Limb (tissue), 2 donors: ENCODE measurements at regions not wholly inside any gene's neighbourhood (a gene's known extent, or its start where the extent isn't known, plus 50 kb on each side); places are given as distances from the start of the nearest gene placed in this dataset.

Source experiments
- DNase-seq, 2 donors: peaks; one replicate each; pipeline ENCODE4 v3.0.0-alpha.2; 2016; ENCODE audit errors: extremely low spot score in 2 of 2

DNA sequence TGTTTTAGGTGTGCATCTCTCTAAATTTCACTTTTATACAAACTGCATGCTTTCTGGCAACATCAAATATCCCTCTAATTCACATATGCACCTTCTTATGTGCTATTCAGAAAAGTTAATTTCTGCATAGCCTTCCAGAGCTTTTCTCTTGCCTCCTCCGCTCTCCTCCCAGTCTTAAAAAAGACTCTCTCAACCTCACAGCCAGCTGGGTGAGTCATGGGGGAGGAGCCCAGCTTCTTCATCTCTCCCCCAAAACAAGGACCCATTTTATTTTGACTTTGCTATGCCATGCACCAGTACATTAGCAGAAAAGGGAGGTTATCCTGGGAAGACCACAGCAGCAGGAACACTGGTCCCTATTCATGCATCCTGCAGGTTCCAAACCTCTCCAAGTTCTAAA, 234.4 kb downstream of the KCNA4 start:
- no peak for DNase-seq

DNA sequence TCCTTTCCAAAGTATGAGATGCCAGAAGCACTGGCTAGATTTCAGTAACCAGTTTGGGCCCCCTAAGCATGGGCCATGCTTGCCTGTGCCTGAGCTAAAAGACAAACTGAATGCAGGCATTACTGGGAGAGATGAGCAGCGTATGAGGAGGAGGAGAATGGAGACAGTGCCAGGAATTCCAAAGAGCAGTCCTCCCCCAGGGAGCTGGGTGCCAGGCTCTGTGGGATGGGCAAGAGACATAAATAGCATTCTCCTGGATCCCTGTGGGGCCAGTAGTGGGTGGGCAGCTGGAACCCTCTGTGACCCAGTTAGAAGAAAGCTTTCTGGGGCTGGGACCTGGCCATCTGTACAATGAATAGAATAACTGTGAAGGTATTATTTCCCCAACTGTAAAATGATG, 235.6 kb downstream of the KCNA4 start:
- DNase-seq = no peak

DNA sequence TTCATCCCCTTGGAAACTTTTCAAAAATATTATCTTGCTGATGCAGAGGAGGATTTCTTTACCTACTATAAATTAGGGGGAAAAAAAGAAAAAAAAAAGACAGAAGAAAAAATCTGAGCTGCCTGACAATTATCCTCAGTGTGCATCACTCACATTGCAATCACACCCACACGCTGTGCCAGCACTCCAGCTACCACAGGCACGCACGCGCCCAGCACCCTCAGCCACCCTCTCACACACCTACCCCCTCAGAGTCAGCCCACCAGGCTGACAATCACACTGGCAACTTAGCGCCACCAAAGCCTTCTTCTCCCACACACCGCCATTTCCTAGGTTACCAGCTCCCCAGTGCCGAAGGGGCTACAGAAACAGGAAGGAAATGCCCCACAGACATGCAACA, 236.1 kb downstream of the KCNA4 start:
- DNase-seq = no peak

DNA sequence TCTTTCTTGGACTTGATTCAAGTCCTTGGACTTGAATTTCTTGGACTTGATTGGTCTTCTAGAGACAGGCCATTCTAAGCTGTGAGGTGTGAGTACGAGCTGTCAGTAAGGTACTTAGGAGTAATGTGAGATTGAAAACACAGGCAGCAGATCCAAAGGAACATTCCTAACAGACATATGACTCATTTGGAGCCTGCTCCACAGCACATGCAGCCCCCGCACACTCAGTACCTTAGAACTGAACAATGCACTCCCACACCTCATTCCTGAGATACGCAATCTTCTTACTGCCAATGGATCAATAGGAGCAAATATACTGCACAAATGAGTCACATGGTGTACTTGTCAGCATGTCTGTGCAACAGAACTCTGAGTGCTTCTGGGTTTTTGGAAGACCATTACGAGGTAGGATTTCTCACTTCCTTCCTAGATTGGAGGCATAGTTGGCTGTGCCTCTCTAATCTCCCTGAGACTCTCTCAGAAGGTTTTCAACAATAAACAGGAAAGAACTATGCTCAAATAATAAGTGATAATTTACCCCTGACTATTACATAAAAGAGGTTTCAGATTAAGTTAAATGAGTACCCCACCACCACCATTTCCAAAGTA, 243.1 kb downstream of the KCNA4 start:
- DNase-seq = no peak

DNA sequence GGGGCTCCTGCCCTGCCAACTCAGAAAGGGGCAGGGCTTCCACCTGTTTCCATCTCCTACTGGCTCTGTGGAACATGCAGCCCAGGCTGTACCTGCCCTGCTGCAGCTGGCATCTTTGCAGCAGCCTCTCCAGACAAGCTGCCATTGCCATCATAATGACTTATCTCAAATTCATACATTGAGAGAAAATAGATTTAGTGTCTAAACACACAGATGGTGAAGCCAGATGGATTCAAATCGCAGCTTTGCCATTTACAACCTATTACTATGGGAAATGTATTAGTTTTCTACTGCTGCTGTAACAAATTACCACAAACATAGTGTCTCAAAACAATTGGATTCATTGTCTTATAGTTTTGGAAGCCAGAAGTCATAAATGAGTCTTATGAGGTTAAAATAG, 260.0 kb downstream of the KCNA4 start:
- no peak for DNase-seq

DNA sequence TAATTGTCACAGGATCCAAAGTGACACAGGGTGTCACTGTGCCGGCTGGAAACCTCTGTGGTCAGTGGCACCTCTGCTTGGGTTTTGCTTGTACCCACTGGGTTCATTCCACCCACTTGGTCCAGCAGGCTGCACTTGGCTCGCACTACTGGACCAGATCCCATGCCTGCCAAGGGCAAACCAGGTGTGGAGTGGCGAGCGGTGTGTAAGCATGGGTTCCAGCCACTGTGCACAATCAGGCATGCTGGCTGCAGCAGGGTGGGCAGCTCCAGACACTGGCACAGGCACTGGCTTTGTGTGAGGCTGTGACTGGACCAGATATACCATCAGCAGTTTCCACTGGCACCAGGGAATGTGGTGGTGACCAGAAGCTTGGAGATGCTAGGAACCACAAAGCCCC, 261.4 kb downstream of the KCNA4 start:
- DNase-seq = no peak

DNA sequence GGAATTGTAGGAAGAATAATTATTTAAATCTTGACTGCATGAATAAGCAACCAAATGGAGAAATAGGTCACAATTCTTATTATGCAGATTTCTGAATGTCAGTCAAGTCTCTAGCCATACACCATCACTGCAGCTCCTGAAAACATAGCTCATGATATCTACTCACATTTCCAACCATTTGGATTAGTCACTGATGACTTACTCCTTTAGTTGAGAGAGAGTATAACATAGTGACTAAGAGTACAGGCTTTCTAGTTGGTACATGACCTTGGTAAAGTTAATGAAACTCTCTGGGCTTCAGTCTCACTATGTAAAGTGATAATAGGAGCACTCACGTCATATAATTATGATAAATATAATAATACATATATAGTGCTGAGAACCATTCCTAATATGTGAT, 265.2 kb downstream of the KCNA4 start:
- DNase-seq = no peak

DNA sequence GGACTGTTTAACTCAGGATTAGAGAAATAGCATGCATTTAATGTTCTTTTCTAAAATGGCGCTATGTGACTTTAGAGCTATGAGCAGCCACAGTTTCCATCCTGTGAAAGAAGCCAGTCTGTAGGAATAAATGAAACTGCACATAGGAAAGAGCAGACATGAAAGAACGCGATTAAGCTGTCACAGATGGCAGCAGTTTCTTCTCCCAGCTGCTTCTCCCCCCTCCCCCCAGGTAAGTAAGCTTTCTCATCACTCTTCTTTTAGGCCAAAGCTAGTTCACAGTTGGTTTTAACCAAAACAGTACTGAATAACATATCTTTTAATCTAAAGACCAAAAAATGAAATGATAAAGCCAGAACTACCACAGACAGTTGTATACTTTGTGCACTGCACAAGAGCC, 266.4 kb downstream of the KCNA4 start:
- DNase-seq = no peak

DNA sequence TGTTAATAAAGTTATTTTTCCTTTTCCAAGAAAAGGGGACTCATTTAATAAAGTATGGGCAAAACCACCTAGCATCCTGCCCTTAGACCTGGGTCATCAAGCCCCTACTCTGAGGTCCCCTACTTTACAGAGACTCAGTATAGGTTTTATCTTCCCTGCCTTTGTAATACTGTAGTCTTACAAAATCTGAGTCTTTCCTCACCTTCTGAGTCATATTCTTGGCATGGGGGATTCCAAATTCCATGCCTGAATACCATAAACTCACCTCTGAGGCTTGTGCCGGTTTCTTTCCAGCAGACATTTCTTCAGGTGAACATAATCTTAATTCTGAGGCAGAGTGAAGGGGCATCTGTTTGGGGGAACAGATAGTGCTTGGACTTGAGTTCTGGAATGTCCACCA, 282.5 kb downstream of the KCNA4 start:
- DNase-seq = no peak

DNA sequence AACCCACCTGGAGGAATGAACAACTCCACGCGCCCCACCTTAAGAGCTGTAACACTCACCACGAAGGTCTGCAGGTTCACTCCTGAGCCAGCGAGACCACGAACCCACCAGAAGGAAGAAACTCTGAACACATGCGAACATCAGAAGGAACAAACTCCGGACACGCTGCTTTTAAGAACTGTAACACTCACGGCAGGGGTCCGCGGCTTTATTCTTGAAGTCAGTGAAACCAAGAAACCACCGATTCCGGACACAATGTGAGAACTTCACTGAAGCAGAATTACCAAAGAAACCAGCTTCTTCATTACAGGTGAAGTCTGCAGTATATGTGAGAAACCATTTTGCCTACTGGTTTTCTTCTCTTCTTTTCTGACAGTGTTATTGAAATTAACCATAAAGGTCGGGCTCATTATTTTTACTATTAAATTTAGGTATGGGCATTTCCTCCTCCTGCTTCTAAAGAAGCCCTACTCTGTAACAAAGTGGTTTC, 303.0 kb downstream of the KCNA4 start:
- no peak for DNase-seq

DNA sequence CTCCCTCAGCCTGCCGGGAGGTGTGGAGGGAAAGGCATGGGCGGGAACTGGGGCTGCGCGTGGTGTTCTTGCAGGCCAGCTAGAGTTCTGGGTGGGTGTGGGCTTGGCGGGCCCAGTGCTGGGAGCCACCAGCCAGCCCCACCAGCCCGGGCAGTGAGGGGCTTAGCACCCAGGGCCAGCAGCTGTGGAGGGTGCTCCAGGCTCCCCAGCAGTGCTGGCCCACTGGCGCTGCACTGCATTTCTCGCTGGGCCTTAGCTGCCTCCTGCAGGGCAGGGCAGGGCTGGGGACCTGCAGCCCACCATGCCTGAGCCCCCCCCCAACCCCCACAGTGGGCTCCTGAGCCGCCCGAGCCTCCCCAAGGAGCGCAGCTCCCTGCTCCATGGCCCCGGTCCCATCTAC, 304.2 kb downstream of the KCNA4 start:
- no peak for DNase-seq

DNA sequence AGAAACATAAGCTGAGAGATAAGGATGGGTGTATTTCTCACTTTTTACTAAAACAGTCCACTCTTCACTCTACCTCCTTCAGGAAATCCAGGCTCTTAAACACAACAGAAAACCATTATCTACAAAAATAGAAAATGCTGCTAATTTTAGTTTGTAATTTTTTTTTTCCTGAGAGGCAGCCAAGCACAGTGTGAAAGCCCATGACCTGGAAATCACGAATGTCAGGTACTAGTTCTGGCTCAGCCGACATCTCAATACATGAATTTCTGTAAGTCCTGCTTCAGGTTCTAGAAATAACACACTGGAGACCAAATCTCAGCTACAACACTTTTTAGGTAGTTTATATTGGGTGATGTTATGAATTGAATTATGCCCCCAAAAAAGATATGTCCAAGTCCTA, 308.9 kb downstream of the KCNA4 start:
- no peak for DNase-seq

DNA sequence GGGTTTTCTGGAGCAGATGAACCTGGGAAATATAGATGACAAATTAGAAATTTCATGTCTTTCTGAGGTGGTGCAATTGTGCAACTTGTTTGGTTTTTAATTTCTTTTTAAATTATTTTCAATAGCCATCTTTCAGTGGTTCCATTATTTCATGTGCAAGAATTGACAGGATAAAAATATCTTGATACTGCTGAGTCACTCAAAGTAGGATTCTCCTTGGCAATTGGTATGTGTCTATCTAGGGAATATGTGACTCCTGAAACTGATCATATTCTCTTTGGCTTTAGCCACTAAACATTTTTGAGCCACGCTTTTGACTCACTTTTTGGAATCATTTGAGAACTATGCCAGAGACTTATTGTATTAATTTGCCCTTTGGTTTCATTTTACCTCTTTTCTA, 331.5 kb downstream of the KCNA4 start:
- DNase-seq = no peak

DNA sequence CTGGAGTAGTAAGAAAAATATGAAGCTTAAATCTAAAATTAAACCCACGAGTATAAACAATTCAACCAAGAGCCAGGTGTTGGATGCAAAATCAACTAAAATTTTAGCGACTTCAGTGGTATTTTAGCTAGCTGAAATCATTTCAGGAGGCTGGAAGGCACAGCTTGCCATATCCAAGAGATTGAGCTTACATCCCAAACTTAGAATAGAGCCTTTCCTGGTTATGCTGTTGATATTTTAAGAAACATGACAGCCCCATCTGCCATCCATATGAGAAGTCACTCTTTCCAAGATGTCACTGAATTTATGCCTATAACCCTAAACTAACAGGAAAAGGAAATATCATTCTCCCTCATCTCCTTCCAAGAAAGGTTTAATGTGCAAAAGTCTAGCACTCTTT, 334.0 kb downstream of the KCNA4 start:
- no peak for DNase-seq

DNA sequence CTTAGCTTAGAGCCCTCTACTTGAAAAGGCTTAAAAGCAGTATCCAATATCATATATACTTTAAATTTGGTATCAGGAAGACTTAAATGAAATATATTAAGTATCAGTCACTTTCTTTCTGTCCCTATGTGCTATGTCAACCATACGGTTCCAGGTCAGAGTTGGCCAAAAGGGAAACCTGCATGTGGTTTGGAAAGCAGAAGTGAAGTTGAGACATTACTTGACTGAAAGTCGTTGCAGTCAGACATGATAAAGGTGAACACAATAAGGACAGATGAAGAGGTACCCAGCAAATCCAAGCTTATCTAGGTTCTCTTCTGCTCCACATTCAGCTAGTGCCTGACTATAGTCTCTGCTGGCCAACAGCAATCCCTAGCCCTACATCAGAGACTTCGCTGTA, 336.8 kb downstream of the KCNA4 start:
- no peak for DNase-seq

DNA sequence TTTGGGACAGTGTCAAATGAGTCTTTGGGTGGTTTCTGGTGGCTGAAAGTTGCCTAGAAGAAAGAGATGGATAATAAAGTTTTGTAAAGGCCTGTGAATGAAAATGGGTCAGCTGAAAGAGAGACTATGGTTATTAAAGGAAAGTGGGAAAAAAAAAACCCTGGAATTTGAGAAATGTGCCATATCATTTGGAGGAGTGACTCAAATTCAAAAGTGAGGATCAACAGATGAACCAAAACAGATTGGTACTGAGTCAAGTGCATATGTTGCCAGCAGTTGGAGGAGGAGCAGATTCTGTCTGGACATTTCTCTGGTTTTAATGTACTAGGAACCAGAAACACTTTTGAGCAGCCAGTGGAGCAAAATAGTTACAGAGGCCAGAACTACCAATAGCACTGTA, 339.8 kb downstream of the KCNA4 start:
- no peak for DNase-seq

DNA sequence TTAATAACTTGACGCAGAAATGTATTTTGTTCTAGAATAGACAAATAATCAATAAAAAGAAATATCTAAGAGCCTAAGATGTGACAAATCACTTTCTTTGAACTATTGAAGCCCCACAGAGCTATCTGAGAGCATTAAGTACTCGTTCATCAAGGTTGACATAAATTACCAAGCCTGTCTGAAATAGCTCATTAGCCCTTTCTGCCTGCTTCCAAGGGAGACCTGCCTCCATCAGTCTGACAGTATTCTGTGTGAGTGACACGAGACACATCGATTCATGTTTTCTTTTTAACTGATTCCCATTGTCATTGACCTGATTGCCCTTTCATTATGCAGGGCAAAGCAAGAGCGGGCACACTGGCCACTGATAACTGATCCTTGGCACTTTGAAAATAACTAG, 347.5 kb downstream of the KCNA4 start:
- DNase-seq = no peak

DNA sequence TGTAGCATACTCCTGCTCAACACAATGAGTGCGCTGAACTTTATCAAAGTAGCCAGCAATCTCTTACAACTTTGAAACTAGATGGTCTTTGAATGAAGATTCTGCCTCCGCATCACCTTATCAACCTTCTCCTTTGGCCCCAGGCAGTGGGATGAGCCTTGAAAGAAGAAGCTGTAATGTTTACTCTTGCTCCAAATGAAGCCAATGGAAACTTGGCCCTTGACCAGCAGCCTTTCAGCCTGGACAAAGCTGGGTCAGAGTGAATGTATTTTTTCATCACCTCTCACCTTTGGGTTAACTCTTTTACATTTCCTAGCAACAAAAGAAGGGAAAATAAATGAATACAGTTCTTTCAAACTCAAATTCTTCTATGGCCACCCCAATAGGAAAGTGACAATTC, 359.1 kb downstream of the KCNA4 start:
- no peak for DNase-seq

DNA sequence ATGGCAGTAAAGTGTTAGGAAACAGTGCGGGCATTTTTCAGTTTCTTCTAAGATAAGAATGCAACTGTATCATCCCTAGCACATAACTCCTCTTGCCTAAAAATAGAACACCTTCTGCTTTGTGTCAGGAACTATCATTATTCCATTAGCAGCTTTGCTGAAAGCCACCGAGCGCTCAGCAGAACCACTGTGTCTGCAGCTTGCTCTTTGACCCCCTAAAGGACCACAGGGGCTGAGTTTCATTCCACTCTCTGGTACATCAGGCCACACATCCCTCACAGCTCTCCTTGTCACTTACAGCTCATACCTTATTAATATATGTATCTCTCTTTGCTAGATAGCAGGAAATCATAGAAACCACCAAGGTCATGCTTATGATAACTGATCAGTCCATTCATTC, 360.2 kb downstream of the KCNA4 start:
- DNase-seq = no peak

DNA sequence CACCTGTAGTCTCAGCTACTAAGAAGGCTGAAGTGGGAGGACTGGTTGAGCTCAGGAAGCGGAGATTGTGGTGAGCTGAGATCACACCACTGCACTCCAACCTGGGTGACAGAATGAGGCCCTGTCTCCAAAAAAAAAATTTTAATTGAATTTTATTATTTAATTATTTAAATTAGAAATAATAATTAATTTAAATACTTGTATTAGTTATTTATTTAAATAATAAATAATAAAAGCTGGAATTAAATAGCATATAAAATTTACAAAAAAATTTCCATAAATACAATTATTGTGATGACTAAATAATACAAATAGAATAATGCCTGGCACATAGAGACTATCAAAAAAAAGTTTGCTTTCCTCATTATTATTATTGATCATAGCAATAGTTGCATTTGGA, 371.5 kb downstream of the KCNA4 start:
- no peak for DNase-seq

DNA sequence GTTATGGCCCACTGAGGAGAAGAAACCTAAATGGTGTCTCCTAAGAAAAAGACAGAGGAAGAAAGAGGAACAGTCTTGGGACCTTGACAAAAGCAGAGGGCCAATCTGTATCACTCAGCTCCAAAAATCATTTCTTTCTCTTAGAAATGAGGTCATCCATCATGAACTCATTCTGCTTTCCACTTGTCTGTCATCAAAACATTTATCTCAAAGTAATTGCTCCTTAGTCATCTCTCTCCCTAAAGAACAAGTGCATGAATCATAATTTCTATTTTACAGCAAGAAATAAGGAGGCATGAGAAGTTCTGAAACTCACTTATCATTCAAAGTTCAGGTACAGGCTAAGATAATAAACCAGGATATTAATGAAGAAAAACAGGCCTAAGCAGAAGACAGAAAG, 375.6 kb downstream of the KCNA4 start:
- no peak for DNase-seq

DNA sequence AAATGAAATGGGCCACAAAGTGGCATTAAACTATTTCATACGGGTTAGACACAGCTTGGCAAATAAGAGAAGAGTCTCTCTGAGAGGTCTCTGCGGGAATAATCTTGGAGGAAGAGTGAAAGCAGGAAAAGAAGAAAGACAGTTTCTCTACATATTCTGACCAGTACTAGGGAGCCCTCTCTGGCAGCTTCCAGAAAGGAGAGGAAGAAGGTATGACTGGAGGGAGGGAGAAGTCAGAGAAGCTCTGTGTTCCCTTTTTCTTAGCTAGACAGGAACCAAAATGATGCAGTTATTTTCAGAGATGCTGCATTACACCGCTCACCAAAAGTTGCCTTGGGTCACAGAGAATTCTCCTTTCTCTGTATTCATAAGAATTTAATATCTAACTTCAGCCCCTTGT, 382.1 kb downstream of the KCNA4 start:
- no peak for DNase-seq

DNA sequence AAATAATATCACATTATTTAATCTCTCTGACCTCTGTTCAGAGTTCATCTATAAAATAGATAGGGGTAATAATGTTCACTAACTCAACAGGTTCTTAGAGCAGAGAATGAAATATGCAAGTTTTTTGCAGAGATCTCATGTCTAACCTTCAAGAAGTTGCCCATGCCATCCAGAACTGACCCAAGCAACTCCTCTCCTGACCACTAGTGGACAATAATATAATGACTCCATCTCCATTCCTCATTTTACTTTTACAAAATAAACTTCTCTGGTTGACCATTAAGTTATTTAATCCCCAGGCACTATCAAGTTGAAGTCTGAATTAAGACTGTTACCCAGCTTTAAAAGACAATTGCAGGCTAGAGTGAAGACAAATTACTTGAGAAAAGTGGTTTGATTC, 382.6 kb downstream of the KCNA4 start:
- no peak for DNase-seq

DNA sequence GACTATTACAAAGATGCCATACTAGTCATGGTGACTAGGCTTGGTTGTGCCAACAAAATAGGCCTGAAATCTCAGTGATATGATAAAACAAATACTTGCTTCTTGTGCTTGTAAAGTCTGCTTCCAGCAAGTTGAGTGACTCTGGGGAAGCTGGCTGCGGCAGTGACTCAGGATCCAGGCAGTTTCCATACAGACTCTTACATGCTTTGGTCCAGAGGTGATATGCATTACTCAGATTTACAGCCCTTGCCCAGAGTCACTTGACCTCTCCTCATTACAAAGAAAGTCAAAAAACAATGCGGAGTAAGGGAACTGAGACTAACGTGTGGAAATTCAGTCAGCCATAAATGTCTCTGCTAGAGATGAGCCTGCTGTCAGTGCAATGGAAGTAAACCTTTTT, 387.5 kb downstream of the KCNA4 start:
- DNase-seq = no peak
